HepG2 (cell line): ENCODE measurements at regions not wholly inside any gene's neighbourhood (a gene's known extent, or its start where the extent isn't known, plus 50 kb on each side); places are given as distances from the start of the nearest gene placed in this dataset.

Experiments
- AKAP8 ChIP-seq: sonication (generic); formaldehyde crosslinking; IDR thresholded peaks from 2 replicates; pipeline ENCODE4 v1.5.1; 2020; ENCODE audit warnings: mild to moderate bottlenecking, missing genetic modification reagents
- ATF5 ChIP-seq: sonication (generic); formaldehyde crosslinking; IDR thresholded peaks from 2 replicates; pipeline ENCODE4 v1.4.0; 2020; ENCODE audit warnings: mild to moderate bottlenecking, low read depth, missing genetic modification reagents
- CSRNP2 ChIP-seq: sonication (generic); formaldehyde crosslinking; conservative IDR thresholded peaks from 2 replicates; pipeline ENCODE4 v1.8.0; 2022; ENCODE audit warnings: low read depth, missing genetic modification reagents
- NCOR1 ChIP-seq: fragments of 200-600 bp; sonication (generic); IDR thresholded peaks from 2 replicates; pipeline ENCODE4 v1.7.0; 2017; ENCODE audit warnings: antibody characterized with exemption, low read length, borderline replicate concordance
- NR1H2 ChIP-seq: sonication (generic); formaldehyde crosslinking; IDR thresholded peaks from 2 replicates; pipeline ENCODE4 v1.8.1; 2022; ENCODE audit warnings: low read depth, missing genetic modification reagents, borderline replicate concordance
- REPIN1 ChIP-seq: sonication (generic); formaldehyde crosslinking; IDR thresholded peaks from 2 replicates; pipeline ENCODE4 v1.8.0; 2022; ENCODE audit warnings: missing genetic modification reagents, low read depth, mild to moderate bottlenecking, borderline replicate concordance
- SMC3 ChIP-seq: IDR thresholded peaks from 2 replicates; pipeline ENCODE4 v1.6.1; 2011; ENCODE audit warnings: low read length, improper control_type of control experiment
- YEATS2 ChIP-seq: sonication (generic); formaldehyde crosslinking; IDR thresholded peaks from 2 replicates; pipeline ENCODE4 v1.4.0; 2020; ENCODE audit warnings: missing genetic modification reagents, borderline replicate concordance
- ZBTB7A ChIP-seq: sonication (generic); formaldehyde crosslinking; IDR thresholded peaks from 2 replicates; pipeline ENCODE4 v1.8.0; 2022; ENCODE audit warnings: mild to moderate bottlenecking, missing genetic modification reagents
- ZFP37 ChIP-seq: sonication (generic); formaldehyde crosslinking; IDR thresholded peaks from 2 replicates; pipeline ENCODE4 v1.4.0; 2020; ENCODE audit warnings: missing genetic modification reagents, borderline replicate concordance
- ZFX ChIP-seq: sonication (generic); formaldehyde crosslinking; IDR thresholded peaks from 2 replicates; pipeline ENCODE4 v1.4.0; 2020; ENCODE audit warnings: mild to moderate bottlenecking, low read depth, missing genetic modification reagents, moderate library complexity
- ZNF232 ChIP-seq: sonication (generic); formaldehyde crosslinking; IDR thresholded peaks from 2 replicates; pipeline ENCODE4 v1.4.0; 2020; ENCODE audit warnings: missing genetic modification reagents, borderline replicate concordance
- ZNF317 ChIP-seq: sonication (generic); formaldehyde crosslinking; IDR thresholded peaks from 2 replicates; pipeline ENCODE4 v1.5.0; 2020; ENCODE audit warnings: mild to moderate bottlenecking, missing genetic modification reagents
- ZNF430 ChIP-seq: sonication (generic); formaldehyde crosslinking; IDR thresholded peaks from 2 replicates; pipeline ENCODE4 v1.9.0; 2021; ENCODE audit warnings: mild to moderate bottlenecking, missing genetic modification reagents
- ZNF747 ChIP-seq: sonication (generic); formaldehyde crosslinking; IDR thresholded peaks from 2 replicates; pipeline ENCODE4 v1.8.1; 2023; ENCODE audit warnings: missing genetic modification reagents, mild to moderate bottlenecking, borderline replicate concordance
- ZNF788 ChIP-seq: sonication (generic); formaldehyde crosslinking; IDR thresholded peaks from 2 replicates; pipeline ENCODE4 v1.5.0; 2020; ENCODE audit warnings: mild to moderate bottlenecking, missing genetic modification reagents, borderline replicate concordance
- ZNF850 ChIP-seq: sonication (generic); formaldehyde crosslinking; conservative IDR thresholded peaks from 2 replicates; pipeline ENCODE4 v1.9.0; 2021; ENCODE audit warnings: mild to moderate bottlenecking, missing genetic modification reagents
- TF ChIP-seq, protein P1 (sequence below), 2 experiments: sonication (generic) in 1 of 2; formaldehyde crosslinking in 1 of 2; IDR thresholded peaks; 2 replicates each; pipeline versions ENCODE4 v1.6.1 to v1.9.0; 2014 to 2022; ENCODE audit warnings: antibody characterized with exemption in 1 of 2, borderline replicate concordance in 1 of 2, inconsistent platforms in 1 of 2, low read depth in 1 of 2, missing genetic modification reagents in 1 of 2
- TF ChIP-seq, protein P2 (sequence below): sonication (generic); formaldehyde crosslinking; IDR thresholded peaks from 2 replicates; pipeline ENCODE4 v1.4.0; 2020; ENCODE audit warnings: mild to moderate bottlenecking, low read depth, missing genetic modification reagents

- TF ChIP-seq, protein P1, sequence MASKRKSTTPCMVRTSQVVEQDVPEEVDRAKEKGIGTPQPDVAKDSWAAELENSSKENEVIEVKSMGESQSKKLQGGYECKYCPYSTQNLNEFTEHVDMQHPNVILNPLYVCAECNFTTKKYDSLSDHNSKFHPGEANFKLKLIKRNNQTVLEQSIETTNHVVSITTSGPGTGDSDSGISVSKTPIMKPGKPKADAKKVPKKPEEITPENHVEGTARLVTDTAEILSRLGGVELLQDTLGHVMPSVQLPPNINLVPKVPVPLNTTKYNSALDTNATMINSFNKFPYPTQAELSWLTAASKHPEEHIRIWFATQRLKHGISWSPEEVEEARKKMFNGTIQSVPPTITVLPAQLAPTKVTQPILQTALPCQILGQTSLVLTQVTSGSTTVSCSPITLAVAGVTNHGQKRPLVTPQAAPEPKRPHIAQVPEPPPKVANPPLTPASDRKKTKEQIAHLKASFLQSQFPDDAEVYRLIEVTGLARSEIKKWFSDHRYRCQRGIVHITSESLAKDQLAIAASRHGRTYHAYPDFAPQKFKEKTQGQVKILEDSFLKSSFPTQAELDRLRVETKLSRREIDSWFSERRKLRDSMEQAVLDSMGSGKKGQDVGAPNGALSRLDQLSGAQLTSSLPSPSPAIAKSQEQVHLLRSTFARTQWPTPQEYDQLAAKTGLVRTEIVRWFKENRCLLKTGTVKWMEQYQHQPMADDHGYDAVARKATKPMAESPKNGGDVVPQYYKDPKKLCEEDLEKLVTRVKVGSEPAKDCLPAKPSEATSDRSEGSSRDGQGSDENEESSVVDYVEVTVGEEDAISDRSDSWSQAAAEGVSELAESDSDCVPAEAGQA (IDR thresholded peaks at IDR 0.05; ENCODE audit: low read depth) = no peak; the same call in 1 of the 2 replicates
- TF ChIP-seq, protein P1 (CRISPR knock-in tag; IDR thresholded peaks at IDR 0.05; ENCODE audit: borderline replicate concordance) = no peak; the same call in 1 of the 2 replicates
- TF ChIP-seq AKAP8 = peak; percentile 84
- 0 out of 2 replicates have a peak, but pooled peaks have one; percentile 8 for TF ChIP-seq SMC3
- peak; percentile 87; the same call in 1 of the 2 replicates for TF ChIP-seq ZFP37 (CRISPR knock-in tag)
- TF ChIP-seq ZNF850 (CRISPR knock-in tag) = 0 out of 2 replicates have a peak, but pooled peaks have one; percentile 60
- no peak for TF ChIP-seq NR1H2
- TF ChIP-seq NCOR1 = peak; percentile 87
- peak; percentile 68; the same call in 1 of the 2 replicates for TF ChIP-seq ZNF788 (CRISPR knock-in tag)
- TF ChIP-seq ZBTB7A (CRISPR knock-in tag) = no peak
- peak; percentile 66 for TF ChIP-seq ZFX
- TF ChIP-seq YEATS2 = no peak
- TF ChIP-seq ZNF317 (CRISPR knock-in tag) = 0 out of 2 replicates have a peak, but pooled peaks have one; percentile 56
- TF ChIP-seq CSRNP2 = no peak
- TF ChIP-seq REPIN1 (CRISPR knock-in tag) = peak; percentile 92; the same call in 1 of the 2 replicates
- TF ChIP-seq ZNF232 (CRISPR knock-in tag) = peak; percentile 95; the same call in 1 of the 2 replicates
- no peak; the same call in 1 of the 2 replicates for TF ChIP-seq ZNF747 (CRISPR knock-in tag)
- TF ChIP-seq ATF5 (CRISPR knock-in tag) = peak; percentile 89; the same call in 1 of the 2 replicates
- TF ChIP-seq, protein P2, sequence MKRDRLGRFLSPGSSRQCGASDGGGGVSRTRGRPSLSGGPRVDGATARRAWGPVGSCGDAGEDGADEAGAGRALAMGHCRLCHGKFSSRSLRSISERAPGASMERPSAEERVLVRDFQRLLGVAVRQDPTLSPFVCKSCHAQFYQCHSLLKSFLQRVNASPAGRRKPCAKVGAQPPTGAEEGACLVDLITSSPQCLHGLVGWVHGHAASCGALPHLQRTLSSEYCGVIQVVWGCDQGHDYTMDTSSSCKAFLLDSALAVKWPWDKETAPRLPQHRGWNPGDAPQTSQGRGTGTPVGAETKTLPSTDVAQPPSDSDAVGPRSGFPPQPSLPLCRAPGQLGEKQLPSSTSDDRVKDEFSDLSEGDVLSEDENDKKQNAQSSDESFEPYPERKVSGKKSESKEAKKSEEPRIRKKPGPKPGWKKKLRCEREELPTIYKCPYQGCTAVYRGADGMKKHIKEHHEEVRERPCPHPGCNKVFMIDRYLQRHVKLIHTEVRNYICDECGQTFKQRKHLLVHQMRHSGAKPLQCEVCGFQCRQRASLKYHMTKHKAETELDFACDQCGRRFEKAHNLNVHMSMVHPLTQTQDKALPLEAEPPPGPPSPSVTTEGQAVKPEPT (CRISPR knock-in tag) = no peak
- TF ChIP-seq ZNF430 = peak; percentile 89
These were observed 78.6 kb upstream of the SLC22A16 start (continued) for GRCh38 chr6:110554966-110555460.
